ENCODE measurements at regions not wholly inside any gene's neighbourhood (a gene's known extent, or its start where the extent isn't known, plus 50 kb on each side); places are given as distances from the start of the nearest gene placed in this dataset.

GRCh38 chr2:208549546-208550158 is 143.1 kb downstream of the PTH2R start:
- Histone ChIP-seq H3K79me2 (ENCODE audit: control insufficient read depth, insufficient read depth, low read length) (no peaks in the 10 kb centered on the region), H3K4me1 (ENCODE audit: control insufficient read depth in 2 of 2, insufficient read depth in 2 of 2, low read length in 2 of 2) (no peaks in the 10 kb centered on the region), H3K36me3 (replicated peaks in 1 of 2; ENCODE audit: control extremely low read depth in 1 of 2, control insufficient read depth in 1 of 2, extremely low read depth in 1 of 2, insufficient read depth in 2 of 2, low read length in 1 of 2) (no peaks in the 10 kb centered on the region), H3K4me2 (replicated peaks; ENCODE audit: low read depth, low read length, poor library complexity, severe bottlenecking) (no peak overlapping the region), H2AFZ (ENCODE audit: insufficient read depth, low read depth, low read length, poor library complexity, severe bottlenecking) (no peak overlapping the region), H3K9ac (ENCODE audit: low read length) (no peak overlapping the region), H3K9me3 (ENCODE audit: control extremely low read depth in 1 of 3, control insufficient read depth in 2 of 3, insufficient read depth in 1 of 3, low read length in 2 of 3) (no peaks in the 10 kb centered on the region), H4K20me1 (ENCODE audit: control insufficient read depth, insufficient read depth, low read length, poor library complexity, severe bottlenecking) (no peaks in the 10 kb centered on the region), H3K4me3 (ENCODE audit: control extremely low read depth in 1 of 5, extremely low read depth in 1 of 5, insufficient read depth in 1 of 5, low read depth in 2 of 5, low read length in 4 of 5) (no peak overlapping the region), H3K27ac (ENCODE audit: low read length in 2 of 2) (no peak overlapping the region), H3K27me3 (replicated peaks in 1 of 4; ENCODE audit: control extremely low read depth in 1 of 4, control insufficient read depth in 3 of 4, insufficient read depth in 4 of 4, low read length in 3 of 4) (no peaks in the 10 kb centered on the region)
- Mint-ChIP-seq H3K9me3 (ENCODE audit: insufficient read depth) (no peaks in the 10 kb centered on the region), H3K4me1 (no peaks in the 10 kb centered on the region), H3K27ac (no peak overlapping the region), H3K4me3 (no peak overlapping the region), H3K27me3 (no peaks in the 10 kb centered on the region)
- POLR2A ChIA-PET: no interaction called here
- intact Hi-C loops (cut with micrococcal nuclease): no loop called here
- WGBS (ENCODE audit: insufficient coverage): no CpG with 5 or more reads among the region's 1 CpG
- CTCF ChIA-PET: no interaction called here
- TF ChIP-seq CTCF (IDR thresholded peaks at IDR 0.05): no peak
- no peak for TF ChIP-seq EZH2 (IDR thresholded peaks at IDR 0.05; ENCODE audit: borderline replicate concordance, insufficient read depth, low read depth, low read length, poor library complexity, severe bottlenecking)
- no peak for DNase-seq
- ATAC-seq (ENCODE audit: low read depth): no peak

GRCh38 chr2:208552943-208553342 is 146.4 kb downstream of the PTH2R start:
- no peaks in the 10 kb centered on the region for H3K4me1 Mint-ChIP-seq
- no peaks in the 10 kb centered on the region for H3K9me3 ChIP-seq (ENCODE audit: control extremely low read depth in 1 of 3, control insufficient read depth in 2 of 3, insufficient read depth in 1 of 3, low read length in 2 of 3)
- intact Hi-C loops (cut with micrococcal nuclease): no loop called here
- ChIA-PET POLR2A (no interaction called here), CTCF (no interaction called here)
- H3K4me1 ChIP-seq (ENCODE audit: control insufficient read depth in 2 of 2, insufficient read depth in 2 of 2, low read length in 2 of 2): no peaks in the 10 kb centered on the region
- H4K20me1 ChIP-seq (ENCODE audit: control insufficient read depth, insufficient read depth, low read length, poor library complexity, severe bottlenecking): no peaks in the 10 kb centered on the region
- DNase-seq (no peak), ATAC-seq (ENCODE audit: low read depth) (no peak)
- H2AFZ ChIP-seq (ENCODE audit: insufficient read depth, low read depth, low read length, poor library complexity, severe bottlenecking): no peak overlapping the region
- no peaks in the 10 kb centered on the region for H3K36me3 ChIP-seq (replicated peaks in 1 of 2; ENCODE audit: control extremely low read depth in 1 of 2, control insufficient read depth in 1 of 2, extremely low read depth in 1 of 2, insufficient read depth in 2 of 2, low read length in 1 of 2)
- no peaks in the 10 kb centered on the region for H3K9me3 Mint-ChIP-seq (ENCODE audit: insufficient read depth)
- WGBS (ENCODE audit: insufficient coverage): no CpG with 5 or more reads among the region's 1 CpG
- H3K27me3 Mint-ChIP-seq: no peaks in the 10 kb centered on the region
- no peaks in the 10 kb centered on the region for H3K79me2 ChIP-seq (ENCODE audit: control insufficient read depth, insufficient read depth, low read length)
- no peak overlapping the region for H3K9ac ChIP-seq (ENCODE audit: low read length)
- no peak overlapping the region for H3K4me3 ChIP-seq (ENCODE audit: control extremely low read depth in 1 of 5, extremely low read depth in 1 of 5, insufficient read depth in 1 of 5, low read depth in 2 of 5, low read length in 4 of 5)
- no peak overlapping the region for H3K4me2 ChIP-seq (replicated peaks; ENCODE audit: low read depth, low read length, poor library complexity, severe bottlenecking)
- H3K27ac Mint-ChIP-seq: no peak overlapping the region
- H3K4me3 Mint-ChIP-seq: no peak overlapping the region
- no peak overlapping the region for H3K27ac ChIP-seq (ENCODE audit: low read length in 2 of 2)
- TF ChIP-seq CTCF (IDR thresholded peaks at IDR 0.05) (no peak), EZH2 (IDR thresholded peaks at IDR 0.05; ENCODE audit: borderline replicate concordance, insufficient read depth, low read depth, low read length, poor library complexity, severe bottlenecking) (no peak)
- H3K27me3 ChIP-seq (replicated peaks in 1 of 4; ENCODE audit: control extremely low read depth in 1 of 4, control insufficient read depth in 3 of 4, insufficient read depth in 4 of 4, low read length in 3 of 4): no peaks in the 10 kb centered on the region
